Keratinocyte (primary cell): ENCODE measurements at regions not wholly inside any gene's neighbourhood (a gene's known extent, or its start where the extent isn't known, plus 50 kb on each side); places are given as distances from the start of the nearest gene placed in this dataset.

Source experiments
- DNase-seq: peaks from one replicate; pipeline ENCODE4 v3.0.0-alpha.2; 2011; ENCODE audit warnings: low read depth, missing footprints, low spot score
- FAIRE-seq: peaks from 2 replicates; lab custom pipeline; 2011; peaks lifted over from hg19 to GRCh38; lab: Jason Lieb, UNC
- H2AFZ ChIP-seq: 2 replicates; pipeline ENCODE4 v1.6.0; 2012; ENCODE audit warnings: low read length, control low read depth, inconsistent platforms; ENCODE audit not compliant: control insufficient read depth
- H3K27ac ChIP-seq: 2 replicates; pipeline ENCODE4 v1.5.1; 2011; ENCODE audit warnings: low read length; ENCODE audit not compliant: control insufficient read depth, insufficient read depth
- H3K27me3 ChIP-seq: 3 replicates; pipeline ENCODE4 v1.6.0; 2011; ENCODE audit warnings: low read length; ENCODE audit not compliant: control insufficient read depth, insufficient read depth; ENCODE audit errors: extremely low read depth
- H3K36me3 ChIP-seq, 2 experiments: 2 replicates in 1 of 2; 3 replicates in 1 of 2; pipeline ENCODE4 v1.5.1; 2011; ENCODE audit warnings: low read length in 2 of 2, mild to moderate bottlenecking in 1 of 2; ENCODE audit not compliant: control insufficient read depth in 2 of 2, insufficient read depth in 2 of 2; ENCODE audit errors: extremely low read depth in 1 of 2
- H3K4me1 ChIP-seq: 3 replicates; pipeline ENCODE4 v1.5.1; 2011; ENCODE audit warnings: low read length; ENCODE audit not compliant: control insufficient read depth, insufficient read depth; ENCODE audit errors: extremely low read depth
- H3K4me2 ChIP-seq: 3 replicates; pipeline ENCODE4 v1.6.0; 2011; ENCODE audit warnings: low read depth, low read length; ENCODE audit not compliant: control insufficient read depth, insufficient read depth; ENCODE audit errors: extremely low read depth
- H3K4me3 ChIP-seq, 3 experiments: fragments of 200-600 bp in 1 of 3; sonication (generic) in 1 of 3; 2 replicates in 2 of 3; 3 replicates in 1 of 3; pipeline ENCODE4 v1.5.1; 2011 to 2016; ENCODE audit warnings: low read length in 3 of 3, mild to moderate bottlenecking in 3 of 3, control low read depth in 2 of 3, inconsistent platforms in 1 of 3, low read depth in 1 of 3, mixed read lengths in 1 of 3, mixed run types in 1 of 3, moderate library complexity in 1 of 3; ENCODE audit not compliant: control insufficient read depth in 2 of 3, insufficient read depth in 2 of 3; ENCODE audit errors: extremely low read depth in 1 of 3
- H3K79me2 ChIP-seq: 2 replicates; pipeline ENCODE4 v1.6.0; 2012; ENCODE audit warnings: low read length; ENCODE audit not compliant: control insufficient read depth, insufficient read depth
- H3K9ac ChIP-seq: 3 replicates; pipeline ENCODE4 v1.6.0; 2011; ENCODE audit warnings: low read length; ENCODE audit not compliant: control insufficient read depth, insufficient read depth; ENCODE audit errors: extremely low read depth
- H3K9me1 ChIP-seq: 3 replicates; pipeline ENCODE4 v1.6.0; 2011; ENCODE audit warnings: low read length; ENCODE audit not compliant: control insufficient read depth, insufficient read depth; ENCODE audit errors: extremely low read depth
- H3K9me3 ChIP-seq: 2 replicates; pipeline ENCODE4 v1.5.1; 2012; ENCODE audit warnings: low read depth, low read length; ENCODE audit not compliant: control insufficient read depth
- H4K20me1 ChIP-seq: 3 replicates; pipeline ENCODE4 v1.6.0; 2011; ENCODE audit warnings: low read length; ENCODE audit not compliant: control insufficient read depth, insufficient read depth; ENCODE audit errors: extremely low read depth
- CTCF ChIP-seq, 3 experiments: IDR thresholded peaks in 1 of 3; conservative IDR thresholded peaks in 1 of 3; optimal IDR thresholded peaks in 1 of 3; 2 replicates in 2 of 3; 3 replicates in 1 of 3; pipeline versions ENCODE3 to v1.5.1; 2011; ENCODE audit warnings: low read length in 3 of 3, mild to moderate bottlenecking in 3 of 3, moderate library complexity in 2 of 3, control low read depth in 1 of 3, inconsistent platforms in 1 of 3; ENCODE audit not compliant: insufficient read depth in 2 of 3; ENCODE audit errors: extremely low read depth in 1 of 3
- EZH2 ChIP-seq: IDR thresholded peaks from one replicate; pipeline ENCODE4 v1.6.1; 2012; ENCODE audit warnings: inconsistent platforms, mild to moderate bottlenecking, low read length, moderate library complexity
- dilution Hi-C: fragments of 300-500 bp; cut with MboI; formaldehyde crosslinking; loops from one replicate; pipeline ENCODE4 v1.7.0; 2020; ENCODE audit warnings: low sequenced_read_pairs; ENCODE audit not compliant: extremely low pct_ligation_motif_present

DNA sequence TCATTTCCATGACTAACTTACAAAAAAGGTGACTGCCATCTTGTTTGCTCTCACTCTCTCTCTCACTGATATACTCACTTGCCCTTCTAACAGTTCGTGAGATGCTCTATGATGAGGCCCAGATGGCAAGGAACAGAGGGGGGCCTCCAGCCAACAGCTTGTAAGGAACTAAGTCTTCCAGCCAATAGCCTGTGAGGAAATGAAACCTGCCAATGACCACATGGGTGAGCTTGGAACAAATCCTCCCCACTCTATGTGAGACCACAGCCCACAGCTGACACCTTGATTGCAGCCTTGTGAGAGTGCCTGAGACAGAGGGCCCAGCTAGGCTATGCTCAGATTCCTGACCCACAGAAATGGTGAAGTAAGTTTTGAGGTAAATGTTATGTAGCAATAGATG, 153.7 kb downstream of the HHIPL2 start:
- H4K20me1 ChIP-seq = no peaks in the 10 kb centered on the region
- TF ChIP-seq EZH2 = no peak
- TF ChIP-seq CTCF (optimal IDR thresholded peaks at IDR 0.05 in 1 of 3, IDR thresholded peaks at IDR 0.05 in 1 of 3, conservative IDR thresholded peaks at IDR 0.05 in 1 of 3; ENCODE audit: extremely low read depth in 1 of 3, insufficient read depth in 2 of 3, low read length in 3 of 3) = no peak
- no peak overlapping the region for H3K27ac ChIP-seq
- no peak overlapping the region for H3K4me2 ChIP-seq
- FAIRE-seq = no peak
- H3K9ac ChIP-seq = no peak overlapping the region
- H3K79me2 ChIP-seq = no peaks in the 10 kb centered on the region
- no peak overlapping the region for H2AFZ ChIP-seq
- DNase-seq = no peak
- dilution Hi-C loops = no loop called here
- no peaks in the 10 kb centered on the region for H3K27me3 ChIP-seq
- no peak overlapping the region for H3K4me3 ChIP-seq
- no peaks in the 10 kb centered on the region for H3K4me1 ChIP-seq
- H3K36me3 ChIP-seq = no peaks in the 10 kb centered on the region
- H3K9me1 ChIP-seq = no peaks in the 10 kb centered on the region
- H3K9me3 ChIP-seq = no peaks in the 10 kb centered on the region

- H3K9me1 ChIP-seq = no peaks in the 10 kb centered on the region
- DNase-seq (no peak), FAIRE-seq (no peak)
- H4K20me1 ChIP-seq = no peaks in the 10 kb centered on the region
- H2AFZ ChIP-seq = no peak overlapping the region
- no peaks in the 10 kb centered on the region for H3K9me3 ChIP-seq
- TF ChIP-seq CTCF (optimal IDR thresholded peaks at IDR 0.05 in 1 of 3, IDR thresholded peaks at IDR 0.05 in 1 of 3, conservative IDR thresholded peaks at IDR 0.05 in 1 of 3; ENCODE audit: extremely low read depth in 1 of 3, insufficient read depth in 2 of 3, low read length in 3 of 3) (no peak), EZH2 (no peak)
- H3K27me3 ChIP-seq = no peaks in the 10 kb centered on the region
- no peak overlapping the region for H3K27ac ChIP-seq
- H3K9ac ChIP-seq = no peak overlapping the region
- H3K4me2 ChIP-seq = no peak overlapping the region
- H3K36me3 ChIP-seq = no peaks in the 10 kb centered on the region
- H3K4me3 ChIP-seq = no peak overlapping the region
- H3K79me2 ChIP-seq = no peaks in the 10 kb centered on the region
- dilution Hi-C loops = no loop called here
- H3K4me1 ChIP-seq = no peaks in the 10 kb centered on the region
These were observed 155.3 kb downstream of the HHIPL2 start for GRCh38 chr1:222392556-222392955.
